ENCODE measurements at regions not wholly inside any gene's neighbourhood (a gene's known extent, or its start where the extent isn't known, plus 50 kb on each side); places are given as distances from the start of the nearest gene placed in this dataset.

DNA sequence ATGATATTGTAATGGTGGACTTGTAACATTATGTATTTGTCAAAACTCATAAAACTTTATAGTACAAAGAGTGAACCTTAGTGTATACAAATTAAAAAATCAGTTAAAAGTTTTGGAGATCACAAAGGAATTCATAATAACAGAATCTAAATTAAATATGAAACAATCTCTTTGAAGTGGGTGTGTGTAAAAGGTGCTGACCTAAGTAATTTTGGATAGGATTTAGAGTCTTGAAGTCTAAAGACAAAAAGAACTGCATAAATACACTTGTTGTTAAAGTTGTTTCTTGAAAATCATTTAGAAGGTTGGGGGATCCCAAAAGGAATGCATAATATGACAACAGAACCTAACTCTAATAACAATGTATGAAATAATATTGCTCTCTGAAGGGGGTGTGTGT is 295.5 kb downstream of the PRR16 start:
- TF ChIP-seq, protein P1, sequence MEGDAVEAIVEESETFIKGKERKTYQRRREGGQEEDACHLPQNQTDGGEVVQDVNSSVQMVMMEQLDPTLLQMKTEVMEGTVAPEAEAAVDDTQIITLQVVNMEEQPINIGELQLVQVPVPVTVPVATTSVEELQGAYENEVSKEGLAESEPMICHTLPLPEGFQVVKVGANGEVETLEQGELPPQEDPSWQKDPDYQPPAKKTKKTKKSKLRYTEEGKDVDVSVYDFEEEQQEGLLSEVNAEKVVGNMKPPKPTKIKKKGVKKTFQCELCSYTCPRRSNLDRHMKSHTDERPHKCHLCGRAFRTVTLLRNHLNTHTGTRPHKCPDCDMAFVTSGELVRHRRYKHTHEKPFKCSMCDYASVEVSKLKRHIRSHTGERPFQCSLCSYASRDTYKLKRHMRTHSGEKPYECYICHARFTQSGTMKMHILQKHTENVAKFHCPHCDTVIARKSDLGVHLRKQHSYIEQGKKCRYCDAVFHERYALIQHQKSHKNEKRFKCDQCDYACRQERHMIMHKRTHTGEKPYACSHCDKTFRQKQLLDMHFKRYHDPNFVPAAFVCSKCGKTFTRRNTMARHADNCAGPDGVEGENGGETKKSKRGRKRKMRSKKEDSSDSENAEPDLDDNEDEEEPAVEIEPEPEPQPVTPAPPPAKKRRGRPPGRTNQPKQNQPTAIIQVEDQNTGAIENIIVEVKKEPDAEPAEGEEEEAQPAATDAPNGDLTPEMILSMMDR (IDR thresholded peaks at IDR 0.05 in 2 of 3, conservative IDR thresholded peaks at IDR 0.05 in 1 of 3; ENCODE audit: borderline replicate concordance in 1 of 3, insufficient read depth in 1 of 3, low read depth in 2 of 3, low read length in 2 of 3) = no peak
- TF ChIP-seq JUND (IDR thresholded peaks at IDR 0.05) (no peak), EZH2 (IDR thresholded peaks at IDR 0.05) (no peak), SP1 (IDR thresholded peaks at IDR 0.05; ENCODE audit: low read depth) (no peak), YY1 (IDR thresholded peaks at IDR 0.05; ENCODE audit: extremely low read depth, insufficient replicate concordance, low read depth, low read length) (no peak), POLR2A (IDR thresholded peaks at IDR 0.05; ENCODE audit: borderline replicate concordance, extremely low read depth, insufficient read depth, insufficient read length) (no peak), EZH2phosphoT487 (IDR thresholded peaks at IDR 0.05; ENCODE audit: borderline replicate concordance) (no peak), POLR2AphosphoS5 (IDR thresholded peaks at IDR 0.05; ENCODE audit: low read depth, low read length) (no peak), ZNF274 (IDR thresholded peaks at IDR 0.05; ENCODE audit: low read depth, low read length) (no peak), CEBPB (IDR thresholded peaks at IDR 0.05; ENCODE audit: low read depth) (no peak), RAD21 (IDR thresholded peaks at IDR 0.05; ENCODE audit: low read depth) (no peak)
- TF ChIP-seq, protein P2, sequence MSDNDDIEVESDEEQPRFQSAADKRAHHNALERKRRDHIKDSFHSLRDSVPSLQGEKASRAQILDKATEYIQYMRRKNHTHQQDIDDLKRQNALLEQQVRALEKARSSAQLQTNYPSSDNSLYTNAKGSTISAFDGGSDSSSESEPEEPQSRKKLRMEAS (IDR thresholded peaks at IDR 0.05) = no peak

All from HCT116 (cell line).